Calu3 (cell line): ENCODE measurements at regions not wholly inside any gene's neighbourhood (a gene's known extent, or its start where the extent isn't known, plus 50 kb on each side); places are given as distances from the start of the nearest gene placed in this dataset.

Experiments
- BruUV-seq: library from RNA; stranded (reverse); fragments of 400-500 nt; replicated peaks from 2 replicates; lab custom pipeline; 2021; lab: Mats Ljungman, UMichigan
- CTCF ChIA-PET: fragments of 300-600 bp; sonication (Branson Sonifier 250); formaldehyde crosslinking; loops from one replicate; lab custom pipeline; 2022; ENCODE audit warnings: antibody characterized with exemption; lab: Charles Lee
- DNase-seq: peaks from one replicate; pipeline ENCODE4 v3.0.0; 2022
- H3K27ac Mint-ChIP-seq: one replicate; pipeline ENCODE4 v1.8.0; 2022; ENCODE audit warnings: mixed read lengths; ENCODE audit not compliant: unreplicated experiment
- H3K27me3 Mint-ChIP-seq: one replicate; pipeline ENCODE4 v1.8.0; 2022; ENCODE audit warnings: mixed read lengths; ENCODE audit not compliant: unreplicated experiment
- H3K36me3 Mint-ChIP-seq: one replicate; pipeline ENCODE4 v1.8.0; 2022; ENCODE audit warnings: mild to moderate bottlenecking, moderate library complexity, mixed read lengths; ENCODE audit not compliant: insufficient read depth, unreplicated experiment
- H3K4me1 Mint-ChIP-seq: one replicate; pipeline ENCODE4 v1.8.0; 2022; ENCODE audit warnings: mild to moderate bottlenecking, low read depth, mixed read lengths; ENCODE audit not compliant: unreplicated experiment
- H3K4me3 Mint-ChIP-seq: one replicate; pipeline ENCODE4 v1.8.0; 2022; ENCODE audit warnings: mild to moderate bottlenecking, low read depth, moderate library complexity, mixed read lengths; ENCODE audit not compliant: unreplicated experiment
- H3K9me3 Mint-ChIP-seq: one replicate; pipeline ENCODE4 v1.8.0; 2022; ENCODE audit warnings: low read depth, mixed read lengths; ENCODE audit not compliant: unreplicated experiment
- intact Hi-C: fragments of 100-400 bp; cut with micrococcal nuclease; formaldehyde crosslinking; loops from one replicate; pipeline ENCODE4 v1.10.0; 2022; ENCODE audit not compliant: unreplicated experiment
- TF ChIP-seq, protein P1 (sequence below): fragments of 200-600 bp; IDR thresholded peaks from one replicate; pipeline ENCODE4 v1.8.0; 2022; ENCODE audit warnings: antibody characterized with exemption; ENCODE audit not compliant: unreplicated experiment

DNA sequence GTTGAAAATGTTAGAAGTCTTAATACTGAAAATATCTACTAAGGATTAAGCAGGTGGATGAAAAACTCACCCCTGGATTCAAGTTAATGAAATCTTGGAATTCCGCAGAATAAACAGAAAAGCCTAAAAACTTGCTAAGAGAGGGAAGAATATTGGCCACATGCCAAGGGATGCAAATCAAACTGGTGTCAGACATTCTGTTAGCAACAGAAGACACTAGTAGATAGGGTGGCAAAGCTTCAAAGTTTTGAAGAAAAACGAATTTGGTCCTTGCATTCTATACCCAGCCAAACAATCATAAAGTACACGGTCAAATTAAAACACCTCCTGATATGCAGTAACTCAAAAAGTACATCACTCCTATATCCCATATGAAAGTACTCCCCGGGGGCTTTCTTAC lies 77.1 kb upstream of the ADTRP start:
- intact Hi-C loops = no loop called here
- no peaks in the 10 kb centered on the region for H3K36me3 Mint-ChIP-seq
- no peak overlapping the region for H3K4me3 Mint-ChIP-seq
- H3K9me3 Mint-ChIP-seq = no peaks in the 10 kb centered on the region
- no peaks in the 10 kb centered on the region for H3K4me1 Mint-ChIP-seq
- BruUV-seq = no TSS peak
- no peak for DNase-seq
- TF ChIP-seq, protein P1, sequence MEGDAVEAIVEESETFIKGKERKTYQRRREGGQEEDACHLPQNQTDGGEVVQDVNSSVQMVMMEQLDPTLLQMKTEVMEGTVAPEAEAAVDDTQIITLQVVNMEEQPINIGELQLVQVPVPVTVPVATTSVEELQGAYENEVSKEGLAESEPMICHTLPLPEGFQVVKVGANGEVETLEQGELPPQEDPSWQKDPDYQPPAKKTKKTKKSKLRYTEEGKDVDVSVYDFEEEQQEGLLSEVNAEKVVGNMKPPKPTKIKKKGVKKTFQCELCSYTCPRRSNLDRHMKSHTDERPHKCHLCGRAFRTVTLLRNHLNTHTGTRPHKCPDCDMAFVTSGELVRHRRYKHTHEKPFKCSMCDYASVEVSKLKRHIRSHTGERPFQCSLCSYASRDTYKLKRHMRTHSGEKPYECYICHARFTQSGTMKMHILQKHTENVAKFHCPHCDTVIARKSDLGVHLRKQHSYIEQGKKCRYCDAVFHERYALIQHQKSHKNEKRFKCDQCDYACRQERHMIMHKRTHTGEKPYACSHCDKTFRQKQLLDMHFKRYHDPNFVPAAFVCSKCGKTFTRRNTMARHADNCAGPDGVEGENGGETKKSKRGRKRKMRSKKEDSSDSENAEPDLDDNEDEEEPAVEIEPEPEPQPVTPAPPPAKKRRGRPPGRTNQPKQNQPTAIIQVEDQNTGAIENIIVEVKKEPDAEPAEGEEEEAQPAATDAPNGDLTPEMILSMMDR = no peak
- H3K27me3 Mint-ChIP-seq = no peaks in the 10 kb centered on the region
- H3K27ac Mint-ChIP-seq = no peak overlapping the region
- CTCF ChIA-PET = no interaction called here

DNA sequence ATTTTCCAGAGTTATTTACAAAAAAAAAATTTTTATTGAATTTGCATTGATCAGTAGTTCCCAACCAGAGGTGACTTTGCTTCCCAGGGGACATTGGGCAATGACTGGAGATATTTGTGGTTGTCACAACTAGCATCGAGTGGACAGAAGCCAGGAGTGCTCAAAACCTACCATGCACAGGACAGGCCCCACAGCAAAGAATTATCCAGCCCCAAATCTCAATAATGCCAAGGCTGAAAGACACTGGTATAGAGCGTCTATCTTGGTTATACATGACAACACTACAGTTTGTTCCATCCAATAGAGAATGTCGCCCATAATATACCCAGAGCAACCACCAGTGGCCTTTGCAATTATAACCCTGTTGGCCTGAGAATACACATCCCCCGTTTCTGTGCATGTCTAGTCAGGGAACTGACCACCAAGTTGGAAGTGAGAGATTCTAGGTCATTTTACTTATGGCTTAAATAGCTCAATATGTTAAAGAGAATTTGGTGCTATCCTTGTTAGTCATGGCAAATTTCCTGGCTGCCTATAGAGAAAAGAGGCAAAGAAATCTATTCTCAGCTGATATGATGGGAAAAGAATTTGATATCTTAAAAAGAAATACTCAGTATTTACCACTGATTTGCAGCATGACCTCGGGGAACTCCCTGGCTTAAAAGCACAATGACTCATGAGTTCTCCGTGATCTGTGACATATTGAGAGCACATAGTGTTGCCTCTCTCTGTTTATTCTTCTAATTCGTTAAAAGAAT lies 76.0 kb upstream of the ADTRP start:
- TF ChIP-seq, protein P1 = no peak
- Mint-ChIP-seq H3K27me3 (no peaks in the 10 kb centered on the region), H3K27ac (no peak overlapping the region), H3K4me1 (no peaks in the 10 kb centered on the region), H3K9me3 (no peaks in the 10 kb centered on the region), H3K36me3 (no peaks in the 10 kb centered on the region), H3K4me3 (no peak overlapping the region)
- no peak for DNase-seq
- intact Hi-C loops = no loop called here
- CTCF ChIA-PET = no interaction called here
- no TSS peak for BruUV-seq

- Mint-ChIP-seq H3K9me3 (no peaks in the 10 kb centered on the region), H3K36me3 (no peaks in the 10 kb centered on the region), H3K27me3 (no peaks in the 10 kb centered on the region), H3K27ac (no peak overlapping the region), H3K4me3 (no peak overlapping the region), H3K4me1 (no peaks in the 10 kb centered on the region)
- intact Hi-C loops = no loop called here
- DNase-seq = no peak
- TF ChIP-seq, protein P1 = no peak
- BruUV-seq = no TSS peak
- CTCF ChIA-PET = no interaction called here
Measured at GRCh38 chr6:11853678-11854407, 75.2 kb upstream of the ADTRP start.

GRCh38 chr6:11852061-11852651 lies 73.6 kb upstream of the ADTRP start:
- Mint-ChIP-seq H3K9me3 (no peaks in the 10 kb centered on the region), H3K27ac (no peak overlapping the region), H3K36me3 (no peaks in the 10 kb centered on the region), H3K4me1 (no peaks in the 10 kb centered on the region), H3K27me3 (no peaks in the 10 kb centered on the region), H3K4me3 (no peak overlapping the region)
- DNase-seq = no peak
- intact Hi-C loops = no loop called here
- TF ChIP-seq, protein P1 = no peak
- BruUV-seq = no TSS peak
- CTCF ChIA-PET = no interaction called here
